Transverse colon (tissue), 4 donors: ENCODE measurements at regions not wholly inside any gene's neighbourhood (a gene's known extent, or its start where the extent isn't known, plus 50 kb on each side); places are given as distances from the start of the nearest gene placed in this dataset.

Experiments used
- DNase-seq: peaks from one replicate; pipeline ENCODE4 v3.0.0-alpha.2; 2019
- H3K27ac ChIP-seq, 4 donors: fragments of 200-600 bp; sonication (generic); 2 replicates each; pipeline ENCODE4 v1.5.1; 2016 to 2018; ENCODE audit warnings: inconsistent platforms in 4 of 4
- H3K27me3 ChIP-seq: fragments of 200-600 bp; sonication (generic); 2 replicates; pipeline ENCODE4 v1.5.1; 2017; ENCODE audit warnings: inconsistent platforms
- H3K36me3 ChIP-seq, 4 donors: fragments of 200-600 bp; sonication (generic); 2 replicates each; pipeline ENCODE4 v1.5.1; 2017 to 2019; ENCODE audit warnings: inconsistent platforms in 4 of 4
- H3K4me1 ChIP-seq, 4 donors: fragments of 200-600 bp; sonication (generic); 2 replicates each; pipeline ENCODE4 v1.5.1; 2017 to 2020; ENCODE audit warnings: inconsistent platforms in 4 of 4
- H3K4me3 ChIP-seq, 4 donors: fragments of 200-600 bp; sonication (generic); 1 replicate in 1 of 4; 2 replicates in 3 of 4; pipeline versions ENCODE4 v1.5.1 to v1.6.1; 2017 to 2019; ENCODE audit warnings: inconsistent platforms in 4 of 4
- H3K9me3 ChIP-seq, 2 donors: fragments of 200-600 bp; sonication (generic); 2 replicates each; pipeline ENCODE4 v1.5.1; 2017 to 2019; ENCODE audit warnings: inconsistent platforms in 2 of 2
- EP300 ChIP-seq: sonication (generic); formaldehyde crosslinking; IDR thresholded peaks from one replicate; pipeline ENCODE4 v1.6.1; 2017; ENCODE audit warnings: antibody characterized with exemption, low read depth
- POLR2A ChIP-seq: fragments of 450-650 bp; IDR thresholded peaks from one replicate; pipeline ENCODE4 v1.6.1; 2016; ENCODE audit warnings: antibody characterized with exemption, mild to moderate bottlenecking, moderate library complexity
- POLR2AphosphoS5 ChIP-seq, 3 donors: sonication (generic); formaldehyde crosslinking; IDR thresholded peaks; one replicate each; pipeline ENCODE4 v1.6.1; 2016; ENCODE audit warnings: antibody characterized with exemption in 3 of 3
- WGBS, 2 donors: methylation state at CpG; one replicate each; pipeline ENCODE4 v1.1.5; 2018; ENCODE audit warnings: low coverage in 1 of 2; 5-methylcytosine and 5-hydroxymethylcytosine counted together
- in situ Hi-C, 4 donors: fragments of 200-750 bp; cut with MboI; loops; one replicate each; pipeline versions ENCODE4 v1.15.0 to v1.15.1; 2017; ENCODE audit warnings: low sequenced_read_pairs in 3 of 4, low pct_ligation_motif_present in 1 of 4, low pct_unique_long_range_greater_than_20kb in 1 of 4
- intact Hi-C: fragments of 100-400 bp; cut with DNase I; formaldehyde crosslinking; loops from one replicate; pipeline ENCODE4 v1.15.1; 2023; ENCODE audit warnings: low total_unique reads
- TF ChIP-seq, protein P1 (sequence below), 5 experiments: fragments of 200-600 bp in 3 of 5; fragments of 450-650 bp in 2 of 5; sonication (generic) in 3 of 5; IDR thresholded peaks; 1 replicate in 2 of 5; 2 replicates in 3 of 5; pipeline ENCODE4 v1.5.1; 2016 to 2017; ENCODE audit warnings: antibody characterized with exemption in 5 of 5, inconsistent platforms in 3 of 5, mild to moderate bottlenecking in 2 of 5, moderate library complexity in 1 of 5

GRCh38 chr22:48647606-48648515 lies 1179.8 kb downstream of the BRD1 start:
- no peak overlapping the region for H3K4me3 ChIP-seq
- intact Hi-C loops (no loop called here), in situ Hi-C loops (no loop called here)
- H3K27ac ChIP-seq = no peak overlapping the region
- TF ChIP-seq POLR2AphosphoS5 (IDR thresholded peaks at IDR 0.05) = no peak
- no peak for TF ChIP-seq POLR2A
- no peak for TF ChIP-seq EP300
- TF ChIP-seq, protein P1, sequence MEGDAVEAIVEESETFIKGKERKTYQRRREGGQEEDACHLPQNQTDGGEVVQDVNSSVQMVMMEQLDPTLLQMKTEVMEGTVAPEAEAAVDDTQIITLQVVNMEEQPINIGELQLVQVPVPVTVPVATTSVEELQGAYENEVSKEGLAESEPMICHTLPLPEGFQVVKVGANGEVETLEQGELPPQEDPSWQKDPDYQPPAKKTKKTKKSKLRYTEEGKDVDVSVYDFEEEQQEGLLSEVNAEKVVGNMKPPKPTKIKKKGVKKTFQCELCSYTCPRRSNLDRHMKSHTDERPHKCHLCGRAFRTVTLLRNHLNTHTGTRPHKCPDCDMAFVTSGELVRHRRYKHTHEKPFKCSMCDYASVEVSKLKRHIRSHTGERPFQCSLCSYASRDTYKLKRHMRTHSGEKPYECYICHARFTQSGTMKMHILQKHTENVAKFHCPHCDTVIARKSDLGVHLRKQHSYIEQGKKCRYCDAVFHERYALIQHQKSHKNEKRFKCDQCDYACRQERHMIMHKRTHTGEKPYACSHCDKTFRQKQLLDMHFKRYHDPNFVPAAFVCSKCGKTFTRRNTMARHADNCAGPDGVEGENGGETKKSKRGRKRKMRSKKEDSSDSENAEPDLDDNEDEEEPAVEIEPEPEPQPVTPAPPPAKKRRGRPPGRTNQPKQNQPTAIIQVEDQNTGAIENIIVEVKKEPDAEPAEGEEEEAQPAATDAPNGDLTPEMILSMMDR (IDR thresholded peaks at IDR 0.05) = no peak
- 88% methylated on average over 24 of the region's 25 CpGs; no CpG with 5 or more reads in 1 of the 2 donors for WGBS, 2 donors
- DNase-seq = no peak
- H3K36me3 ChIP-seq = no peaks in the 10 kb centered on the region
- no peaks in the 10 kb centered on the region for H3K4me1 ChIP-seq
- no peaks in the 10 kb centered on the region for H3K27me3 ChIP-seq
- no peaks in the 10 kb centered on the region for H3K9me3 ChIP-seq

DNA sequence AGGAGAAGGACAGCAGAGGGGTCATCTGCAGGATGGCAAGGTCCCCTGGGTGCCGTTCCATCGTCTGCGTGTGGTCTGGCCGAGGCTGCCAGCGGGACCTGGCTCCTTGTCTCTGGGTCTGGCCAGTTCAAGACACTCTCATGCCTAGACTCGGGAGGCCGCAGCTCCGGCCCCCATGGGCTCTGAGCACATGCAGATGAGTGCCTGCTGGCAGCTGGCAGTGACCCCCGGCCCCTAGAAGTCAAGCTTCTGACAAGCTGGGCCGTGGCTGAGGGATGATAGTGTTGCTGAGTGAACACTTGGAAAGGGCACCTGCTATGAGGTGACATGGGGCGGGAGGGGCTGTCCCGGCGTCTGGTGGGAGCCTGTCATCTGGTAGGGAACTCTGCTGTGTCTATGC lies 1180.6 kb downstream of the BRD1 start:
- Histone ChIP-seq H3K9me3 (no peaks in the 10 kb centered on the region), H3K36me3 (no peaks in the 10 kb centered on the region), H3K4me1 (no peaks in the 10 kb centered on the region), H3K4me3 (no peak overlapping the region), H3K27ac (no peak overlapping the region), H3K27me3 (no peaks in the 10 kb centered on the region)
- intact Hi-C loops (no loop called here), in situ Hi-C loops (no loop called here)
- DNase-seq = no peak
- 75% methylated on average over 7 of the region's 13 CpGs; no CpG with 5 or more reads in 1 of the 2 donors for WGBS, 2 donors
- no peak for TF ChIP-seq EP300
- no peak for TF ChIP-seq POLR2A
- no peak for TF ChIP-seq POLR2AphosphoS5 (IDR thresholded peaks at IDR 0.05)
- TF ChIP-seq, protein P1 (IDR thresholded peaks at IDR 0.05) = no peak

- H3K4me3 ChIP-seq = no peak overlapping the region
- in situ Hi-C loops = no loop called here
- H3K4me1 ChIP-seq = no peaks in the 10 kb centered on the region
- no peaks in the 10 kb centered on the region for H3K27me3 ChIP-seq
- H3K36me3 ChIP-seq = no peaks in the 10 kb centered on the region
- 89% methylated on average over 34 of the region's 42 CpGs; no CpG with 5 or more reads in 1 of the 2 donors for WGBS, 2 donors
- intact Hi-C loops = no loop called here
- H3K27ac ChIP-seq = no peak overlapping the region
- TF ChIP-seq EP300 = no peak
- no peak for TF ChIP-seq POLR2AphosphoS5 (IDR thresholded peaks at IDR 0.05)
- TF ChIP-seq POLR2A = no peak
- TF ChIP-seq, protein P1 (IDR thresholded peaks at IDR 0.05) = no peak
- DNase-seq = no peak
- H3K9me3 ChIP-seq = no peaks in the 10 kb centered on the region
Measured at GRCh38 chr22:48646216-48646925, 1181.3 kb downstream of the BRD1 start.

DNA sequence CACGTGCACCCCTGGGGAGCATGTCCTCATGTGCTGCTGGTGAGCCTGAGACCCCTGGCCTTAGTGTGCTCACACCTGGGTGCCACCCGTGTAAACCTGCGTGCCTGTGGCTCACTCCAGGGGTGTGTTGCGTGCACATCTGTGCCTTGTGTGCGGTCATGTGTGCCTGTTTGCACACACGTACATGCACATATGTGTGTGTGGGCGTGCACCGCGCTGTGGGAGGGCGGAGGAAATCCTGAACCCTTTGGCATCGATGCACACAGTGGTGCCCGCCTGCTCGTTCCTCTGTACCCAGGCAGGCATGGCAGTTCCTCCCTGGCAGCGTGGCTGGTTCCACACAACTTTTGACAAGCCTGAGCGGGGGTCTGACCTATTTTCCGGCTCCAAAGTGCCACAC lies 1181.9 kb downstream of the BRD1 start:
- no peaks in the 10 kb centered on the region for H3K36me3 ChIP-seq
- no peak overlapping the region for H3K4me3 ChIP-seq
- 71% methylated on average over 16 of the region's 16 CpGs; no CpG with 5 or more reads in 1 of the 2 donors for WGBS, 2 donors
- no peaks in the 10 kb centered on the region for H3K4me1 ChIP-seq
- TF ChIP-seq, protein P1 (IDR thresholded peaks at IDR 0.05) = no peak
- TF ChIP-seq EP300 (no peak), POLR2A (no peak), POLR2AphosphoS5 (IDR thresholded peaks at IDR 0.05) (no peak)
- H3K27me3 ChIP-seq = no peaks in the 10 kb centered on the region
- H3K9me3 ChIP-seq = no peaks in the 10 kb centered on the region
- intact Hi-C loops (no loop called here), in situ Hi-C loops (no loop called here)
- no peak for DNase-seq
- no peak overlapping the region for H3K27ac ChIP-seq
